Smooth muscle cell (in vitro differentiated cells): ENCODE measurements at regions not wholly inside any gene's neighbourhood (a gene's known extent, or its start where the extent isn't known, plus 50 kb on each side); places are given as distances from the start of the nearest gene placed in this dataset.

Experiments
- DNase-seq: peaks from one replicate; lab custom pipeline; 2025; ENCODE audit not compliant: unreplicated experiment; lab: John Stamatoyannopoulos, UW
- H2AFZ ChIP-seq: fragments of 200-600 bp; sonication (generic); 2 replicates; pipeline ENCODE4 v1.6.0; 2016; ENCODE audit warnings: antibody characterized with exemption, low read depth, mild to moderate bottlenecking
- H3F3A ChIP-seq: fragments of 200-600 bp; sonication (generic); 2 replicates; pipeline ENCODE4 v1.6.0; 2017; ENCODE audit warnings: antibody characterized with exemption, low read depth
- H3K27ac ChIP-seq: fragments of 200-600 bp; sonication (generic); 2 replicates; pipeline ENCODE4 v1.5.1; 2016; ENCODE audit warnings: low read depth, mild to moderate bottlenecking
- H3K27me3 ChIP-seq: fragments of 200-600 bp; sonication (generic); 2 replicates; pipeline ENCODE4 v1.6.1; 2016; ENCODE audit warnings: low read depth, mild to moderate bottlenecking
- H3K36me3 ChIP-seq: fragments of 200-600 bp; sonication (generic); 2 replicates; pipeline ENCODE4 v1.5.1; 2016; ENCODE audit warnings: low read depth
- H3K4me1 ChIP-seq: fragments of 200-600 bp; sonication (generic); 2 replicates; pipeline ENCODE4 v1.5.1; 2016; ENCODE audit warnings: low read depth
- H3K4me2 ChIP-seq: fragments of 200-600 bp; sonication (generic); 2 replicates; pipeline ENCODE4 v1.6.0; 2016; ENCODE audit warnings: mild to moderate bottlenecking
- H3K4me3 ChIP-seq: fragments of 200-600 bp; sonication (generic); 2 replicates; pipeline ENCODE4 v1.5.1; 2016; ENCODE audit warnings: mild to moderate bottlenecking
- H3K79me2 ChIP-seq: fragments of 200-600 bp; sonication (generic); 2 replicates; pipeline ENCODE4 v1.6.0; 2016; ENCODE audit warnings: low read depth, mild to moderate bottlenecking
- H3K9ac ChIP-seq: fragments of 200-600 bp; sonication (generic); 2 replicates; pipeline ENCODE4 v1.6.0; 2016; ENCODE audit warnings: low read depth
- H3K9me3 ChIP-seq: fragments of 200-600 bp; sonication (generic); replicated peaks from 2 replicates; pipeline ENCODE4 v1.5.1; 2016; ENCODE audit warnings: low read depth
- H4K20me1 ChIP-seq: fragments of 200-600 bp; sonication (generic); 2 replicates; pipeline ENCODE4 v1.6.0; 2016; ENCODE audit warnings: low read depth
- CTCF ChIP-seq: fragments of 200-600 bp; sonication (generic); IDR thresholded peaks from 2 replicates; pipeline ENCODE4 v1.5.1; 2017; ENCODE audit warnings: borderline replicate concordance, mild to moderate bottlenecking, antibody characterized with exemption; ENCODE audit not compliant: insufficient read depth, poor library complexity, severe bottlenecking
- WGBS: methylation state at CpG from one replicate; pipeline ENCODE4 v1.1.7; 2016; ENCODE audit warnings: low lambda C conversion rate; 5-methylcytosine and 5-hydroxymethylcytosine counted together

GRCh38 chr4:173797296-173797695, 267.3 kb upstream of the HAND2 start:
- no peaks in the 10 kb centered on the region for H3K27me3 ChIP-seq
- H3K9ac ChIP-seq = no peak overlapping the region
- WGBS = 10% methylated on average over 1 of the region's 1 CpG
- H3K4me3 ChIP-seq = no peak overlapping the region
- no peaks in the 10 kb centered on the region for H3K9me3 ChIP-seq
- H3K4me2 ChIP-seq = peak overlapping the region; percentile 55
- H3K36me3 ChIP-seq = no peaks in the 10 kb centered on the region
- H2AFZ ChIP-seq = peak overlapping the region; percentile 2
- peak overlapping the region; percentile 97 for H3K27ac ChIP-seq
- peaks cover 42% of the 10 kb centered on the region for H3K4me1 ChIP-seq
- no peaks in the 10 kb centered on the region for H3K79me2 ChIP-seq
- H4K20me1 ChIP-seq = no peaks in the 10 kb centered on the region
- no peak for TF ChIP-seq CTCF
- DNase-seq = no peak
- peaks cover 15% of the 10 kb centered on the region for H3F3A ChIP-seq

- peak overlapping the region; percentile 39 for H3K4me3 ChIP-seq
- no peak overlapping the region for H2AFZ ChIP-seq
- 8% methylated on average over 2 of the region's 2 CpGs for WGBS
These were observed 264.6 kb upstream of the HAND2 start for GRCh38 chr4:173794662-173795061.

GRCh38 chr4:173793937-173794510, 264.0 kb upstream of the HAND2 start:
- Histone ChIP-seq H3K9ac (peak overlapping the region; percentile 77), H3K27ac (peak overlapping the region; percentile 97), H3K4me3 (peak overlapping the region; percentile 39), H3K79me2 (no peaks in the 10 kb centered on the region), H3K4me2 (peak overlapping the region; percentile 84), H3K27me3 (no peaks in the 10 kb centered on the region), H2AFZ (no peak overlapping the region), H3K4me1 (peaks cover 30% of the 10 kb centered on the region), H3K36me3 (no peaks in the 10 kb centered on the region), H3K9me3 (no peaks in the 10 kb centered on the region), H4K20me1 (no peaks in the 10 kb centered on the region), H3F3A (peaks cover 15% of the 10 kb centered on the region)
- WGBS = 17% methylated on average over 3 of the region's 3 CpGs
- no peak for DNase-seq
- TF ChIP-seq CTCF = no peak

More at GRCh38 chr4:173794662-173795061, 264.6 kb upstream of the HAND2 start:
- H3K4me1 ChIP-seq = peaks cover 30% of the 10 kb centered on the region
- no peaks in the 10 kb centered on the region for H3K27me3 ChIP-seq
- H3K9ac ChIP-seq = peak overlapping the region; percentile 77
- TF ChIP-seq CTCF = no peak
- peaks cover 15% of the 10 kb centered on the region for H3F3A ChIP-seq
- H3K4me2 ChIP-seq = peak overlapping the region; percentile 84
- no peaks in the 10 kb centered on the region for H4K20me1 ChIP-seq
- no peaks in the 10 kb centered on the region for H3K9me3 ChIP-seq
- no peaks in the 10 kb centered on the region for H3K36me3 ChIP-seq
- no peaks in the 10 kb centered on the region for H3K79me2 ChIP-seq
- DNase-seq = no peak
- peak overlapping the region; percentile 97 for H3K27ac ChIP-seq

- H3K9me3 ChIP-seq = no peaks in the 10 kb centered on the region
- 7% methylated on average over 2 of the region's 2 CpGs for WGBS
- no peak overlapping the region for H3K9ac ChIP-seq
- H3K79me2 ChIP-seq = peaks cover 7% of the 10 kb centered on the region
- H4K20me1 ChIP-seq = no peaks in the 10 kb centered on the region
- no peaks in the 10 kb centered on the region for H3K36me3 ChIP-seq
- DNase-seq = no peak
- no peaks in the 10 kb centered on the region for H3F3A ChIP-seq
- H3K27ac ChIP-seq = peak overlapping the region; percentile 76
- H3K4me2 ChIP-seq = peak overlapping the region; percentile 65
- no peak overlapping the region for H3K4me3 ChIP-seq
- TF ChIP-seq CTCF = no peak
- H3K27me3 ChIP-seq = no peaks in the 10 kb centered on the region
- no peak overlapping the region for H2AFZ ChIP-seq
- peaks cover 11% of the 10 kb centered on the region for H3K4me1 ChIP-seq
These were observed 252.6 kb upstream of the HAND2 start for GRCh38 chr4:173782660-173783059.
